DMS79 treated with DMSO at 0.1 percent for 48 hours (cell line): ENCODE measurements at regions not wholly inside any gene's neighbourhood (a gene's known extent, or its start where the extent isn't known, plus 50 kb on each side); places are given as distances from the start of the nearest gene placed in this dataset.

Experiments used
- DNase-seq: peaks from one replicate; lab custom pipeline; 2025; lab: John Stamatoyannopoulos, UW

- DNase-seq: no peak
Measured at GRCh38 chr6:2462831-2463230, 217.4 kb upstream of the GMDS start.

- DNase-seq: no peak
Measured at GRCh38 chr6:2460216-2460745, 214.9 kb upstream of the GMDS start.

- DNase-seq: no peak
Measured at GRCh38 chr6:2454180-2454579, 208.8 kb upstream of the GMDS start.

GRCh38 chr6:2450546-2450945, 205.1 kb upstream of the GMDS start:
- DNase-seq: peak; percentile 76

- no peak for DNase-seq
Measured at GRCh38 chr6:2449572-2449940, 204.2 kb upstream of the GMDS start.

GRCh38 chr6:2448826-2449571, 203.6 kb upstream of the GMDS start:
- peak; percentile 64 for DNase-seq

GRCh38 chr6:2447931-2448330, 202.5 kb upstream of the GMDS start:
- DNase-seq: no peak

GRCh38 chr6:2447318-2447920, 202.0 kb upstream of the GMDS start:
- DNase-seq: no peak

GRCh38 chr6:2441601-2442475, 196.4 kb upstream of the GMDS start:
- DNase-seq: no peak

GRCh38 chr6:2440516-2440915, 195.1 kb upstream of the GMDS start:
- DNase-seq: no peak

GRCh38 chr6:2439632-2440031, 194.2 kb upstream of the GMDS start:
- DNase-seq: no peak

GRCh38 chr6:2439082-2439481, 193.7 kb upstream of the GMDS start:
- no peak for DNase-seq

GRCh38 chr6:2436410-2437154, 191.2 kb upstream of the GMDS start:
- no peak for DNase-seq

GRCh38 chr6:2435323-2435722, 189.9 kb upstream of the GMDS start:
- no peak for DNase-seq

GRCh38 chr6:2434912-2435311, 189.5 kb upstream of the GMDS start:
- no peak for DNase-seq

GRCh38 chr6:2434116-2434515, 188.7 kb upstream of the GMDS start:
- no peak for DNase-seq

- no peak for DNase-seq
Measured at GRCh38 chr6:2433711-2434110, 188.3 kb upstream of the GMDS start.

- DNase-seq: no peak
Measured at GRCh38 chr6:2433266-2433665, 187.9 kb upstream of the GMDS start.

- no peak for DNase-seq
Measured at GRCh38 chr6:2432292-2432691, 186.9 kb upstream of the GMDS start.

GRCh38 chr6:2430612-2431011, 185.2 kb upstream of the GMDS start:
- DNase-seq: no peak

GRCh38 chr6:2429460-2429859, 184.1 kb upstream of the GMDS start:
- no peak for DNase-seq

GRCh38 chr6:2429032-2429431, 183.6 kb upstream of the GMDS start:
- no peak for DNase-seq
